ENCODE measurements at regions not wholly inside any gene's neighbourhood (a gene's known extent, or its start where the extent isn't known, plus 50 kb on each side); places are given as distances from the start of the nearest gene placed in this dataset.

GRCh38 chr3:3559786-3560185 is 239.4 kb upstream of the LRRN1 start:
- no peak for DNase-seq

GRCh38 chr3:3556078-3556477 is 243.2 kb upstream of the LRRN1 start:
- DNase-seq, result no peak

GRCh38 chr3:3553236-3553635 is 246.0 kb upstream of the LRRN1 start:
- DNase-seq, result no peak

GRCh38 chr3:3552761-3553160 is 246.5 kb upstream of the LRRN1 start:
- no peak for DNase-seq

GRCh38 chr3:3551981-3552380 is 247.2 kb upstream of the LRRN1 start:
- no peak for DNase-seq

GRCh38 chr3:3545360-3545759 is 253.9 kb upstream of the LRRN1 start:
- no peak for DNase-seq

DNA sequence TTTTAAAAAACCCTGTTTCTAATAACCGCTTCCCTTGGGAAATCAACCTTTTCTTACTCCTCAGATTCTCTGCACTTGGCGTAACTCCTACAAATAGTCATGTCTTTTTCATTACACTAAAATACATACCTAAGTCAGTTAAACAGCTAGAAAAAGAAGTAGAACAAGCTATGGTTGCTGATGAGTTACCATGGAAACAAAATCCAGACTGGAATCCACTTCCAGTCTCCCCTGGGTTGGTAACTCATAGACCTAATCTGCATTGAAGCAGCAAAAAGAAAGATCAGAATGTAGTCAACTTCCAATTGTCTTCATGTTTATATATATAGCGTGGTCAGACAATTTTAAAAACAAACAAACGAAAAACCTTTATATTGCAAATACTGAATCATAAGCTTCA is 260.8 kb upstream of the LRRN1 start:
- DNase-seq, result no peak

- no peak for DNase-seq
These were observed 266.7 kb upstream of the LRRN1 start for GRCh38 chr3:3532508-3532907.

GRCh38 chr3:3531476-3531875 is 267.8 kb upstream of the LRRN1 start:
- DNase-seq, result no peak

DNA sequence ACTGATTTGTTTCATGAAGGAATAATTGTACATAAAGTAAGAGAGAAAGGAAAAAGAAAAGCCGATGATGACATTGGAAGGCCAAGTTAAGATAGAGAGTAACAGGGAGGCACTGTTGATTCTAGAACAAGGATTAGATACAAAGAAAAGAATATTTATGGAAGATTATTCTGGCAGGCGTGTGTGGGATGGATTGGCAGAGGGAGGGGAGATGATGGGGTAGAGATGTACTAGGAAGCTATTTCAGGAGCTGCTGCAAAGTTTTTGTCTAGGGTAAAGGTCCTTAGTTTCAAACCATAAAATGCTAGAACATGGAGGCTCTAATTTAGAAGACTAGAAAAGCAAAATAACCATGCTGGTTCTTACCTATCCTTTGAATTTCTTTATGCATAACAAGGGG is 280.0 kb upstream of the LRRN1 start:
- DNase-seq, result no peak

DNA sequence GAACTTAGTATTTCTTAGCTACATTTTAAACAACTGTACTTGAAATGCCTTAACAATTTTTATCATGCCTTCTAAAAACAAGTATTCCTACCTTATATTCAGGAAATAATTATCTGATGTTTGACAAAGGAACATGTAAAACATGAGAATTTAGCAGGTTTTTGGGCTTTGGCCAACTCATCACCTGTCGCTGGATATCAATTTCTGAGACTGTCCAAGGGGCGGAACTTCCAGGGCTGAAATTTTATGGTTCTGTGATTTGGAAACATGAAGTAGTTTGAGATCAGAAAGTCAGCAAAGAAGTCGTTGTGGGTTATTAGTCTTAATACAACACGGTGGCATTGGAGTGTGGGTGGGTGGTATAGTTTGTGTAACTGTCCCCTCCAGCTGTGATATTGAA is 282.2 kb upstream of the LRRN1 start:
- no peak for DNase-seq

- no peak for DNase-seq
These were observed 282.8 kb upstream of the LRRN1 start for GRCh38 chr3:3516384-3516783.

DNA sequence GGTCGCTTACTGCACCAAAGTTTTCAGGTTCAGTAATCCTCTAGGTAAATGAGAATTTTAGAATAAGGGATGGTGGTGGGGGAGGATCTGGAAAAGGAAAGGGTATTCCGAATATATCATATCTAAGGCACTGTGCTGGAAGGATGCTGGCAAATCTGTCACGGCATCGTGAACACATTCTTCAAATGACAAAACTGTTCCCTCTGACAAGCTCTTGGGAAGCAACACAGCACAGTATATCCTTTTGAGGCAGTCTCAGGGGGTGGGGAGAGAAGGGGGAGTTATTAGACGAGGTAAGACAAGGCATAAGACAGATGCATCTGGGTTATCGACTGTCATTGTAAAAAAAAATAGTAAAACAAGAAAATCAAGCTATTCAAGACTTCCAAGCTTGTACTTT is 289.6 kb upstream of the LRRN1 start:
- no peak for DNase-seq

DNA sequence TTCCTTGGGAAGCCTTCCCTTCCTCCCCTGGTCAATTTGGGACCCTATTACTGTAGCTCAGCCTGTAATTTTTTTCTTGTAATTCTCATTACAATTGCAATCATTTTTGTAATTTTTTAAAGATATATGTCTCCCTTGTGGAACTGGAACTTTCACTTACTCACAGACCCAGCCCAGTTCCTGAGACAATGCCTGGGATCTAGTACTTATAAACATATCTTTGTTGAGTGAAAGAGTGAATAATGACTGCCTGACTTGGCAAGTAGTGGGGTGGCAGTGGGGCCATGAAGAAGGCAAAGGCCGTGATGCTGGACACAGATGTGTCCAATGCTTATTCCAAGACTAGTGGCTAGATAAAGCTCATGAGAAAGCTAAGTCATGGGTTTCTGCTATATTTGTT is 294.5 kb upstream of the LRRN1 start:
- no peak for DNase-seq

DNA sequence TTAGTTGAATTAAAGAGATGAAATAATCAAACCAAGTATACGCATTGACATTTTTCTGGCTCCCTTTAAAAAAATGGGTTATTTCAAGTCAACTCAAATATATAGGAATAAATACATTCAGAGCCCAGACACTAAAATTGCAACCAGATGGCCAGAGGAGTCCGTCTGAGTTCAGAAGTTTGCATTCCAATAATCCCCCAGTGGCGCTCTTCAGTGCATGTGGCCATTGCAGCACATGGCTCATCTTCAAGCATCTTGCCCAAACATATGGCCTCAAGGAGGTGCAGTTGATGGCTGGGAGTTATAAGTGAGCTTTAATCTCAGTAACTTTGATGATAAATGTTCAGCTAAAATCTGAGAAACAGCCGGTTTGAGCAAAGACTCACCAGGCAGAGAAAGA is 295.8 kb upstream of the LRRN1 start:
- DNase-seq, result no peak

GRCh38 chr3:3499987-3500386 is 299.2 kb upstream of the LRRN1 start:
- DNase-seq, result no peak

- no peak for DNase-seq
These were observed 300.1 kb upstream of the LRRN1 start for GRCh38 chr3:3499012-3499562.

DNA sequence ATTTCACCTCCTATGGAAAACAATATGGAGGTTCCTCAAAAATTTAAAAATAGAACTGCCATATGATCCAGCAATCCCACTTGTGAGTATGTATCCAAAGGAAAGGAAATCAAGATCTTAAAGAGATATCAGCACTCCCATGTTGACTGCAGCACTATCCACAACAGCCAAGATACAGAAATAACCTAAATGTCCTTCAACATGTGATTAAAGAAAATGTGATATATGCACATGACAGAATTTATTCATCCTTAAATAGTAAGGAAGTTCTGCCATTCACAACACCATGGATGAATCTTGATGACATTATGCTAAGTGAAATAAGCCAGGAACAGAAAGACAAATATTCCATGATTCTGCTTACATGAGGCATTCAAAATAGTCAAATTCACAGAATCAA is 303.6 kb upstream of the LRRN1 start:
- no peak for DNase-seq

- no peak for DNase-seq
These were observed 297.2 kb upstream of the CRBN start for GRCh38 chr3:3476669-3477068.

DNA sequence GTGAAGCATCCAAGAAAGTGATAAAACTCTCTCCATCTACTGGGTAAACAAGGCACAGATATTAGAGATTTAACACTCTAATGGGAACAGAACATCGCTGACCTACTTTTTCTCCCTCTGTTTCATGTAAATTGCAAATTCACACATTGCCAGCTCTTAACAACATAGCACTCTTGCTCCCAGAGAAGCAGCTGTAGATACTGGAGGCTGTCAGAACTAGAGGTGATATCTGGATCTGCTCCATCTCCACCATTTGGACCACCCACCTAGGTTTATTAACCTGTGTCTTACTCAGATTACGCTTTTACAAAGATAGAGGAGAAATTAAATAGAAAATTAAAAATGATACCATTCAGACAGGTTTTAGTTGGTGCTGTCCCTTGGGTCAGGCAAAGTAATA is 289.1 kb upstream of the CRBN start:
- DNase-seq, result no peak

DNA sequence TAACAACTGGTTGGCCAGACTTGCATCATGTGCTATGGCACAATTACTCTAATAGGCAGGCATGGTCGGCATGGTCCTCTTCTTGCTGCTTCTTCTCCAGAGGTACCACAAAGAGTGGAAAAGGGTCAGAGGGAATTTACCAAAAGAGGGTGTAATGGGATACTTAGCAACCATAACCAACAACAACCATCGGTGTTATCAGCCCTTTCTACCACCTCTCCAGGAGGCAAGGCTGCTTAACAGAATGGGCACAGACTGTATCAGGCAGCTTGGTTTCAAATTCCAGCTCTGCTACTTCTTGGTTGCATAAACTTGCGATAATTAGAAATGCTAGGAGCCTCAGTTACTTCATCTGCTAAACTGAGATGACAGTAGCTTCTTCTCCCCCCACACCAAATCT is 284.6 kb upstream of the CRBN start:
- DNase-seq, result no peak

DNA sequence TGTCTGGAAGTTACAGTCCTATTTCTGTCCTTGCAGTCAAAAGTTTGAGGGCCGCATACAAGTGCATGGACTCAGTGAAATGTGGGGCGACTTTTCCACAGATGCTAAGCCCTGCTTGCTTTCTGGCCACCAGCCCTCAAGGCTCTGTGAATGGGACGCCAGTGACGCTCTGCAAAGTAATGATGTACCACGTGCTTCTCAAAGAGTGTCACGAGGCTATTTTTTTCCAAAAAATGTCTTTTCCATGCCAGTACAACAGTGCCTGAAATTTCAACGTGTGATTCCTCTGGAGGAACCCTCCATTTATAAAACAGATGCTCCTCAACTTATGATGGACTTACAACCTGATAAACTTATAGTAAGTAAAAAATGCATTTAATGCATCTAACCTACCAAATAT is 281.8 kb upstream of the CRBN start:
- no peak for DNase-seq

GRCh38 chr3:3448468-3448867 is 269.0 kb upstream of the CRBN start:
- DNase-seq, result no peak

DNA sequence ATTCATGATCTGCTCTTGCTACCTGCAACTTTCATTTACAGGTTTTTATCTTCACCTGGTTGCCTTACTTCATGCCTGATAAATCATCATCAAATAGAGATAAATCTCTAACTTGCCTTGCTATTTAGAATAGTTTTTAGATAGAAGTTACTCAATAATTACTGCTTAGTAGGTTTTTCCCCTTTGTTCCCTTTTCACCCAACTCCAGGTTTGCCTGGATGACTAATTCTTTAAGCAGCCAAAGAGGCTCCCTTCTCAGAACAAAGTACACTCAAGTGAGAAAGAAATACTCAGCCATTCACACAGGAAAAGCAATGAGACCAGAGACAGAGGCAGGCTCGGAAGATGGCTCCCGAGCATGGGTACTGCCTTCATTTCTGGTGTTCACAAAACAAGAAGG is 268.1 kb upstream of the CRBN start:
- no peak for DNase-seq

DNA sequence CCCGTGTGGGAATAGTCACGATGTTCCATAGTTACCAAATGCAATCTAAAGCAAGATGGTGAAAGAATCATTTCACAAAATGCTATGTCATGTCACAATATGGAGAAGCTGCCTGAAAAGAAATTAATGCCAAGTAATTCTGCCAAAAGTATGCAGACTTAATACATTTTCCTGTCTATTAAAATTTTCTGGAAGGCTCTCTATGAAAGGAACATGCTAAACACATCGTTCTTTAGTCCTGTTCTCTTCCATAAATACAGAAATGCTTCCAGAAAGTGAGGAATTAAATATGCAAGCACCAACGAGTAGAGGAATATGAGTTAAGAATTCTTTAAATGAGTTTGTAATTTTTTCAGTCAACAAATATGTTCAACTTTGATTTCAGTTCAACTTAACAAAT is 266.8 kb upstream of the CRBN start:
- DNase-seq, result no peak

GRCh38 chr3:3443482-3443881 is 264.0 kb upstream of the CRBN start:
- no peak for DNase-seq
